ENCODE measurements at regions not wholly inside any gene's neighbourhood (a gene's known extent, or its start where the extent isn't known, plus 50 kb on each side); places are given as distances from the start of the nearest gene placed in this dataset.
"Not testable (repeated sequence)": the region's sequence is repeated elsewhere in the genome, so short reads cannot be mapped to it uniquely, and the experiment has no call there.

GRCh38 chr5:164146223-164146622 is 640.8 kb downstream of the MAT2B start:
- Histone ChIP-seq H3K79me2 (ENCODE audit: insufficient read depth, low read length) (no peaks in the 10 kb centered on the region), H3K27me3 (ENCODE audit: low read length) (no peaks in the 10 kb centered on the region), H3K36me3 (ENCODE audit: low read length) (no peaks in the 10 kb centered on the region), H2AFZ (ENCODE audit: low read depth, low read length, severe bottlenecking) (no peak overlapping the region), H3K9me3 (ENCODE audit: insufficient read depth, low read length) (no peaks in the 10 kb centered on the region), H3K4me3 (ENCODE audit: insufficient read depth, low read length, poor library complexity, severe bottlenecking) (no peak overlapping the region), H3F3A (ENCODE audit: insufficient read depth) (no peaks in the 10 kb centered on the region), H3K27ac (ENCODE audit: low read depth, low read length) (no peak overlapping the region), H4K20me1 (ENCODE audit: low read depth, low read length) (no peaks in the 10 kb centered on the region), H3K9me2 (replicated peaks; ENCODE audit: insufficient read depth, low read length) (no peaks in the 10 kb centered on the region), H3K9ac (ENCODE audit: low read length) (no peak overlapping the region), H3K4me2 (ENCODE audit: low read depth, low read length, poor library complexity, severe bottlenecking) (no peak overlapping the region)
- TF ChIP-seq EZH2phosphoT487 (conservative IDR thresholded peaks at IDR 0.05; ENCODE audit: low read length) (no peak), CTCF (IDR thresholded peaks at IDR 0.05; ENCODE audit: insufficient read depth, low read length, poor library complexity, severe bottlenecking) (no peak)

- no peak overlapping the region for H2AFZ ChIP-seq (ENCODE audit: low read depth, low read length, severe bottlenecking)
- no peak overlapping the region for H3K4me3 ChIP-seq (ENCODE audit: insufficient read depth, low read length, poor library complexity, severe bottlenecking)
- no peak overlapping the region for H3K27ac ChIP-seq (ENCODE audit: low read depth, low read length)
Measured at GRCh38 chr5:164148292-164148691, 642.9 kb downstream of the MAT2B start.

GRCh38 chr5:164152539-164152938 is 647.1 kb downstream of the MAT2B start:
- not testable (repeated sequence) for H3K27me3 ChIP-seq (ENCODE audit: low read length); H3K36me3 ChIP-seq (ENCODE audit: low read length); H3K4me3 ChIP-seq (ENCODE audit: insufficient read depth, low read length, poor library complexity, severe bottlenecking); H3K9ac ChIP-seq (ENCODE audit: low read length); H2AFZ ChIP-seq (ENCODE audit: low read depth, low read length, severe bottlenecking); H3K27ac ChIP-seq (ENCODE audit: low read depth, low read length); H3K9me3 ChIP-seq (ENCODE audit: insufficient read depth, low read length); H3K4me2 ChIP-seq (ENCODE audit: low read depth, low read length, poor library complexity, severe bottlenecking); H4K20me1 ChIP-seq (ENCODE audit: low read depth, low read length); H3K79me2 ChIP-seq (ENCODE audit: insufficient read depth, low read length); H3K9me2 ChIP-seq (replicated peaks; ENCODE audit: insufficient read depth, low read length); H3F3A ChIP-seq (ENCODE audit: insufficient read depth)

More at GRCh38 chr5:164148292-164148691, 642.9 kb downstream of the MAT2B start:
- H3K9me3 ChIP-seq (ENCODE audit: insufficient read depth, low read length) = no peaks in the 10 kb centered on the region
- H3K27me3 ChIP-seq (ENCODE audit: low read length) = no peaks in the 10 kb centered on the region
- H4K20me1 ChIP-seq (ENCODE audit: low read depth, low read length) = no peaks in the 10 kb centered on the region
- H3F3A ChIP-seq (ENCODE audit: insufficient read depth) = no peaks in the 10 kb centered on the region
- H3K9me2 ChIP-seq (replicated peaks; ENCODE audit: insufficient read depth, low read length) = no peaks in the 10 kb centered on the region
- H3K79me2 ChIP-seq (ENCODE audit: insufficient read depth, low read length) = no peaks in the 10 kb centered on the region
- no peak overlapping the region for H3K9ac ChIP-seq (ENCODE audit: low read length)
- TF ChIP-seq EZH2phosphoT487 (conservative IDR thresholded peaks at IDR 0.05; ENCODE audit: low read length) = no peak
- TF ChIP-seq CTCF (IDR thresholded peaks at IDR 0.05; ENCODE audit: insufficient read depth, low read length, poor library complexity, severe bottlenecking) = no peak
- no peaks in the 10 kb centered on the region for H3K36me3 ChIP-seq (ENCODE audit: low read length)
- no peak overlapping the region for H3K4me2 ChIP-seq (ENCODE audit: low read depth, low read length, poor library complexity, severe bottlenecking)

GRCh38 chr5:164153469-164154172 is 648.2 kb downstream of the MAT2B start:
- Histone ChIP-seq H3K36me3 (ENCODE audit: low read length) (no peaks in the 10 kb centered on the region), H3K4me3 (ENCODE audit: insufficient read depth, low read length, poor library complexity, severe bottlenecking) (no peak overlapping the region), H3K27ac (ENCODE audit: low read depth, low read length) (no peak overlapping the region), H2AFZ (ENCODE audit: low read depth, low read length, severe bottlenecking) (no peak overlapping the region), H3K79me2 (ENCODE audit: insufficient read depth, low read length) (no peaks in the 10 kb centered on the region), H3K27me3 (ENCODE audit: low read length) (no peaks in the 10 kb centered on the region), H3K9me3 (ENCODE audit: insufficient read depth, low read length) (no peaks in the 10 kb centered on the region), H3K9ac (ENCODE audit: low read length) (no peak overlapping the region), H3K9me2 (replicated peaks; ENCODE audit: insufficient read depth, low read length) (no peaks in the 10 kb centered on the region), H4K20me1 (ENCODE audit: low read depth, low read length) (no peaks in the 10 kb centered on the region), H3F3A (ENCODE audit: insufficient read depth) (no peaks in the 10 kb centered on the region), H3K4me2 (ENCODE audit: low read depth, low read length, poor library complexity, severe bottlenecking) (no peak overlapping the region)
- no peak for TF ChIP-seq EZH2phosphoT487 (conservative IDR thresholded peaks at IDR 0.05; ENCODE audit: low read length)
- no peak for TF ChIP-seq CTCF (IDR thresholded peaks at IDR 0.05; ENCODE audit: insufficient read depth, low read length, poor library complexity, severe bottlenecking)

Measured in SU-DHL-6 (cell line).